Neural cell (in vitro differentiated cells): ENCODE measurements at regions not wholly inside any gene's neighbourhood (a gene's known extent, or its start where the extent isn't known, plus 50 kb on each side); places are given as distances from the start of the nearest gene placed in this dataset.

Experiments
- H2AFZ ChIP-seq: fragments of 200-600, 300-800 bp; sonication (generic), shearing (Covaris generic); 2 replicates; pipeline ENCODE4 v1.6.0; 2014; ENCODE audit warnings: low read depth, mild to moderate bottlenecking, antibody characterized with exemption, low read length, moderate library complexity
- H3F3A ChIP-seq: fragments of 200-600 bp; shearing (Covaris generic); 2 replicates; pipeline ENCODE4 v1.6.1; 2016; ENCODE audit warnings: mild to moderate bottlenecking, moderate library complexity, mixed read lengths, antibody characterized with exemption, low read length; ENCODE audit not compliant: insufficient read depth, poor library complexity, severe bottlenecking
- H3K27ac ChIP-seq: fragments of 200-600, 300-800 bp; sonication (generic), shearing (Covaris generic); 2 replicates; pipeline ENCODE4 v1.5.1; 2014; ENCODE audit warnings: mild to moderate bottlenecking, low read length, moderate library complexity
- H3K27me3 ChIP-seq: fragments of 300-800, 200-600 bp; sonication (generic), shearing (Covaris generic); 2 replicates; pipeline ENCODE4 v1.6.0; 2014; ENCODE audit warnings: mild to moderate bottlenecking, low read depth, low read length, moderate library complexity; ENCODE audit not compliant: insufficient read depth
- H3K36me3 ChIP-seq: fragments of 300-800, 200-600 bp; sonication (generic), shearing (Covaris generic); 2 replicates; pipeline ENCODE4 v1.5.1; 2014; ENCODE audit warnings: mild to moderate bottlenecking, antibody characterized with exemption, low read length, moderate library complexity; ENCODE audit not compliant: insufficient read depth
- H3K4me2 ChIP-seq: fragments of 300-800, 200-600 bp; sonication (generic), shearing (Covaris generic); 2 replicates; pipeline ENCODE4 v1.6.0; 2014; ENCODE audit warnings: mild to moderate bottlenecking, low read length
- H3K4me3 ChIP-seq: fragments of 300-800, 200-600 bp; sonication (generic), shearing (Covaris generic); 2 replicates; pipeline ENCODE4 v1.5.1; 2014; ENCODE audit warnings: mild to moderate bottlenecking, low read length, moderate library complexity
- H3K79me2 ChIP-seq: fragments of 200-600 bp; shearing (Covaris generic); replicated peaks from 2 replicates; pipeline ENCODE4 v1.6.0; 2014; ENCODE audit warnings: mild to moderate bottlenecking, low read length, moderate library complexity; ENCODE audit not compliant: insufficient read depth
- H3K9ac ChIP-seq: fragments of 300-800, 200-600 bp; sonication (generic), shearing (Covaris generic); 2 replicates; pipeline ENCODE4 v1.6.1; 2016; ENCODE audit warnings: mild to moderate bottlenecking, low read length, mixed read lengths
- H3K9me2 ChIP-seq: fragments of 200-600 bp; shearing (Covaris generic); 2 replicates; pipeline ENCODE4 v1.6.1; 2016; ENCODE audit warnings: mild to moderate bottlenecking, low read length, mixed read lengths; ENCODE audit not compliant: insufficient read depth
- H3K9me3 ChIP-seq: fragments of 200-600, 300-800 bp; sonication (generic), shearing (Covaris generic); 2 replicates; pipeline ENCODE4 v1.6.1; 2016; ENCODE audit warnings: mild to moderate bottlenecking, mixed run types, low read length, moderate library complexity, mixed read lengths
- H4K20me1 ChIP-seq: fragments of 200-600 bp; shearing (Covaris generic); 2 replicates; pipeline ENCODE4 v1.6.1; 2016; ENCODE audit warnings: mild to moderate bottlenecking, mixed run types; ENCODE audit not compliant: insufficient read depth
- CTCF ChIP-seq: fragments of 450-650 bp; IDR thresholded peaks from 2 replicates; pipeline ENCODE4 v1.5.1; 2014; ENCODE audit warnings: antibody characterized with exemption, mild to moderate bottlenecking, moderate library complexity; ENCODE audit not compliant: poor library complexity, severe bottlenecking
- EP300 ChIP-seq: fragments of 450-650 bp; conservative IDR thresholded peaks from 2 replicates; pipeline ENCODE4 v1.6.1; 2014; ENCODE audit warnings: antibody characterized with exemption, mild to moderate bottlenecking, moderate library complexity; ENCODE audit not compliant: poor library complexity, severe bottlenecking
- EZH2 ChIP-seq: fragments of 200-600, 300-800 bp; shearing (Covaris generic), sonication (generic); IDR thresholded peaks from 2 replicates; pipeline ENCODE4 v1.6.1; 2014; ENCODE audit warnings: antibody characterized with exemption, low read length, borderline replicate concordance, mild to moderate bottlenecking; ENCODE audit not compliant: insufficient read depth, poor library complexity, severe bottlenecking
- MXI1 ChIP-seq: fragments of 450-650 bp; conservative IDR thresholded peaks from 2 replicates; pipeline ENCODE4 v1.6.1; 2014; ENCODE audit warnings: antibody characterized with exemption, mild to moderate bottlenecking; ENCODE audit not compliant: poor library complexity, severe bottlenecking
- POLR2AphosphoS5 ChIP-seq: IDR thresholded peaks from 2 replicates; pipeline ENCODE4 v1.6.1; 2012
- RAD21 ChIP-seq: fragments of 450-650 bp; conservative IDR thresholded peaks from 2 replicates; pipeline ENCODE4 v1.6.1; 2014; ENCODE audit warnings: antibody characterized with exemption, mild to moderate bottlenecking, moderate library complexity
- REST ChIP-seq: IDR thresholded peaks from 2 replicates; pipeline ENCODE4 v1.6.1; 2012; ENCODE audit warnings: borderline replicate concordance
- SMC3 ChIP-seq: fragments of 450-650 bp; conservative IDR thresholded peaks from 2 replicates; pipeline ENCODE4 v1.6.1; 2014; ENCODE audit warnings: antibody characterized with exemption, mild to moderate bottlenecking, moderate library complexity; ENCODE audit not compliant: poor library complexity
- TAF1 ChIP-seq: IDR thresholded peaks from 2 replicates; pipeline ENCODE4 v1.6.1; 2012; ENCODE audit warnings: low read depth

- Histone ChIP-seq H3K4me2 (no peak overlapping the region), H3K27ac (no peak overlapping the region), H3K9ac (no peak overlapping the region), H3K27me3 (no peaks in the 10 kb centered on the region), H2AFZ (no peak overlapping the region), H3K36me3 (no peaks in the 10 kb centered on the region), H4K20me1 (no peaks in the 10 kb centered on the region), H3K4me3 (no peak overlapping the region), H3K79me2 (no peaks in the 10 kb centered on the region), H3K9me2 (no peaks in the 10 kb centered on the region), H3K9me3 (no peaks in the 10 kb centered on the region), H3F3A (peaks cover 6% of the 10 kb centered on the region)
- TF ChIP-seq CTCF (no peak), SMC3 (no peak), REST (no peak), POLR2AphosphoS5 (no peak), EP300 (no peak), MXI1 (no peak), EZH2 (no peak), TAF1 (no peak), RAD21 (no peak)
These were observed 170.1 kb upstream of the AKR1E2 start for GRCh38 chr10:4655879-4656278.

GRCh38 chr10:4655406-4655805, 170.6 kb upstream of the AKR1E2 start:
- Histone ChIP-seq H3F3A (peaks cover 6% of the 10 kb centered on the region), H3K4me2 (no peak overlapping the region), H3K27me3 (no peaks in the 10 kb centered on the region), H3K9me2 (no peaks in the 10 kb centered on the region), H3K79me2 (no peaks in the 10 kb centered on the region), H4K20me1 (no peaks in the 10 kb centered on the region), H3K36me3 (no peaks in the 10 kb centered on the region), H3K9ac (no peak overlapping the region), H3K4me3 (no peak overlapping the region), H3K27ac (no peak overlapping the region), H3K9me3 (no peaks in the 10 kb centered on the region), H2AFZ (no peak overlapping the region)
- no peak for TF ChIP-seq SMC3
- TF ChIP-seq REST, result no peak
- no peak for TF ChIP-seq MXI1
- no peak for TF ChIP-seq RAD21
- no peak for TF ChIP-seq EZH2
- TF ChIP-seq POLR2AphosphoS5, result no peak
- no peak for TF ChIP-seq CTCF
- no peak for TF ChIP-seq TAF1
- no peak for TF ChIP-seq EP300
